ENCODE measurements at regions not wholly inside any gene's neighbourhood (a gene's known extent, or its start where the extent isn't known, plus 50 kb on each side); places are given as distances from the start of the nearest gene placed in this dataset.
"Not testable (repeated sequence)": the region's sequence is repeated elsewhere in the genome, so short reads cannot be mapped to it uniquely, and the experiment has no call there.

DNA sequence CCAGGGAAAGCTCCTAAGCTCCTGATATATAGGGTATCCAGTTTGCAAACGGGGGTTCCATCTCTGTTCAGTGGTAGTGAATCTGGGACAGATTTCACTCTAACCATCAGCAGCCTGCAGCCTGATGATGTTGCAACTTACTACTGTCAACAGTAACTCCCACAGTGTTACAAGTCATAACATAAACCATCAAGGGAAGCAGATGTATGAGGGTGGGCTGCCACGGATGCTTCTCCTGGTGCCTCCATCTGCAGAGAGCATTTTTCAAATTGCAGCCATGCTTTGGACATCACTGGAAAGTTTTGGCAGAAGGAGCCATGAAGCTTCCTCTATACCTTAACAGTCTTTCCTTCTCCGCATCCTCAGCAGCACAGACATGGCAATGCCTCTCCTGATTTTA is 234.5 kb downstream of the ANKRD36B start:
- no peak for TF ChIP-seq CTCF (IDR thresholded peaks at IDR 0.05; ENCODE audit: insufficient read depth, low read depth, low read length, missing control alignments)
- DNase-seq (ENCODE audit: low read depth) = no peak
- H3K4me3 ChIP-seq (ENCODE audit: low read depth, low read length) = no peak overlapping the region

DNA sequence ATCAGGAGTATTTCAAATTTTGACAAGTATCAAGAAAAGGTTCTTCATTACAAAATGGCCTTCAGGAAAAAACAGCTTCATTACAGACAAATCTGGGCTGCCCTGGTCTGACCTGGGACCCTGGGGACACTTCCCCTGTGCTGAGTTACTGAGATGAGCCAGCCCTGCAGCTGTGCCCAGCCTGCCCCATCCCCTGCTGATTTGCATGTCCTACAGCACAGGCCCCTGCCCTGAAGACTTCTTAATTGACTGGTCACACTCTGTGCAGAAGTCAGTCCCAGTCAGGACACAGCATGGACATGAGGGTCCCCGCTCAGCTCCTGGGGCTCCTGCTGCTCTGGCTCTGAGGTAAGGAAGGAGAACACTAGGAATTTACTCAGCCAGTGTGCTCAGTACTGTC is 235.1 kb downstream of the ANKRD36B start:
- H3K4me3 ChIP-seq (ENCODE audit: low read depth, low read length) = no peak overlapping the region
- TF ChIP-seq CTCF (IDR thresholded peaks at IDR 0.05; ENCODE audit: insufficient read depth, low read depth, low read length, missing control alignments) = no peak
- DNase-seq (ENCODE audit: low read depth) = no peak

DNA sequence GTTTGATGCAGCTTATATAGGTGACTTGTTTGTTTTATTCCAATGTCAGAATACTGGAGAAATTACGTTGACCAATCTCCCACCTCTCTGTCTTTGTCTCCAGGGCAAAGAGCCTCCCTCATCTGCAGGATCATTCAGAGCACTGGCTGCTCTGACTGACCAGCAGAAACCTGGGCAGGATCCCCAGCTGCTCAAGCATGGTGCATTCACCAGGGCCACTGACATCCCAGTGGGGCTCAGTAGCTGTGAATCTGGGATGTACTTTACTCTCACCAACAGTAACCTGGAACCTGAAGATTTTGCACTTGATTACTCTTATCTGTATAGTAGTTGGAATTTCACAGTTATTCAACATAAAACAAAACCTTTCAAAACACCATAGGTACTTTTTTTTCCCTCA is 235.9 kb downstream of the ANKRD36 start:
- TF ChIP-seq CTCF (IDR thresholded peaks at IDR 0.05; ENCODE audit: insufficient read depth, low read depth, low read length, missing control alignments) = no peak
- no peak overlapping the region for H3K4me3 ChIP-seq (ENCODE audit: low read depth, low read length)
- DNase-seq (ENCODE audit: low read depth) = no peak

- H3K4me3 ChIP-seq (ENCODE audit: low read depth, low read length) = no peak overlapping the region
- no peak for DNase-seq (ENCODE audit: low read depth)
- no peak for TF ChIP-seq CTCF (IDR thresholded peaks at IDR 0.05; ENCODE audit: insufficient read depth, low read depth, low read length, missing control alignments)
These were observed 235.3 kb downstream of the ANKRD36 start for GRCh38 chr2:97348265-97348664.

DNA sequence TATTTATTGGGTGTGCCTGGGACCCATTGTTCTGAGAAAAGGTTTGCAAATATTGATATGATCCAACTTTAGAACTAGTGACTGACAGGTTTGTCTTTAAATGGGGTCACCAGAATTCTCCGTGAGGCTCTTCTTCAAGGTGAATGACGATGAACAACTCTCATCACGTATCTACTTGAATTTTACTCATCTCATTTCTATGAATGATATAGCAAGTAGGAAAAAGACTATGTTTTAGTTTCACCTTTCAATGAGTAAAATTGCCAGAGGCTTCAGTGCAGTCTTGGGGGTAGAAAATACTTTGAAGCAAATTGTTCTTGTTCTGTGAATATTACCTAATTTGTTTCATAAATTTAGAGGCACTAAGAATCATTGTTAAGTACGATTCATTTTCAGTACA is 232.0 kb downstream of the ANKRD36 start:
- DNase-seq (ENCODE audit: low read depth); H3K4me3 ChIP-seq (ENCODE audit: low read depth, low read length): not testable (repeated sequence)

- H3K4me3 ChIP-seq (ENCODE audit: low read depth, low read length); DNase-seq (ENCODE audit: low read depth): not testable (repeated sequence)
These were observed 220.7 kb downstream of the ANKRD36 start for GRCh38 chr2:97333674-97334073.

DNA sequence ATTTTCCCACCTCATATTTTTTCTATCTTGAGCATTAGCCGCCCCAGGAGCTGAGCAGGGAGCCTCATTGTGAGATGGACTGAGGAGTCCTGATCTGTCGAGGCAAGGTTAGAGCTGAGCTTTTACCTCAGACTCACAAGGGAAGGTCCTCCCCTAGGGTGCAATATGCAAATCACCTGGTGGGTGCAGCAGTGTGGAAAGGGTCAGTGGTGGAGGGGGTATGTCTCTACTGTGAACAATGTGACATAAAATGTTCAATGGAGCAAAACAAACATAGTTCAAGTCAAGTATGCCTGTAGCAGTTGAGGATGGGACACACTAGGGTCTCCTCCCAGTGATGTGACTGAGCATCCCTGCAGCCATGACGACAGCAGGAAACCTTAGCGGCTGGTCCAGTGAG is 219.2 kb downstream of the ANKRD36 start:
- not testable (repeated sequence) for DNase-seq (ENCODE audit: low read depth); H3K4me3 ChIP-seq (ENCODE audit: low read depth, low read length)

DNA sequence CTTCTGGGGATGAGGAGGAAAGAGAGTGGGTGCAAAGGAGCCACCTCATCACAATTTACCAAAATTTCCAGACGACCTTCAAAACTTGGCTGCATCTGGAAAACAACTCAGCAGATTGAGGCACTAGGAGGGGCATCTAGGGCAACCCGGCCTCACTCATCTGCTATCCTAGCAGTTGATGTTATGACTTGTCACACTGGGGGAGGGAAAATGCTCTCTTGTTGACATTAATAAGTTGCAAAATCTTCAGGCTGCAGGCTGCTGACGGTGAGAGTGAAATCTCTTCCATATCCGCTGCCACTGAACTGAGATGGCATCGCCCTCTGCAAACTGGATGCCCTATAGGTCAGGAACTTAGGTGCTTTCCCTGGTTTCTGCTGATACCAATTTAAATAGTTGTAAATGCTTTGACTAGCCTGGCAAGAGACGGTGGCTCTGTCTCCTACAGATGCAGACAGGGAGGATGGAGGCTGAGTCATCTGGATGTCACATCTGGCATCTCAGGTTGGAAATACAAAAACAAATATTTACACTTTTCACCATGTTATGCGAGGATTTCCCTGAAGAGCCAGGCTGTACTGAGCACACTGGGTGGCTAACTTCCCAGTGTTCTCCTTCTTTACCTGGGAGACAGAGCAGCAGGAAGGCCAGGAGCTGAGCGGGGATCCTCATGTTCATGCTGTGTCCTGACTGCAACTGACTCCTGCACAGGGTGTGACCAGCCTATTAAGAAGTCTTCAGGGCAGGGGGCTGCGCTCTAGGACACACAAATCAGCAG is 209.2 kb downstream of the ANKRD36 start:
- not testable (repeated sequence) for H3K4me3 ChIP-seq (ENCODE audit: low read depth, low read length); DNase-seq (ENCODE audit: low read depth)

DNA sequence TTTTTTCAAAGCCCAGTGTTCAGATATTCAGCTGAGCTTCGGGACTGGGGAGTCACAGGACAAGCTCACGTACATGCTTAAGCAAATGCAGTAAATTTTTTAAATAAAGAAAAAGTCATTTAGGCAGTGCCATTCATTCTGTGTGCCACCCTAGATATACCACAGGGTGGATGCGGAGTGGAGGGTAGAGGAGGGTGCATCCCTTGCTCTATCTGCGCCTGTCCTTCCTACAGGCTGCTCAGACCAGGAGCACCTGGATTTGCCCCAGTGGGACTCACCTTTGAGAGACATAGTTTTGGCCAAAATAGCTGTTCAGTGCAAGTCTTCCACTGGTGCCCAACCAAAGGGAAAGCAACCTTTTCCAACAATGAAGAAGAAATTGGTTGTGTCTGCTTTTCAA is 202.4 kb downstream of the ANKRD36 start:
- not testable (repeated sequence) for DNase-seq (ENCODE audit: low read depth); H3K4me3 ChIP-seq (ENCODE audit: low read depth, low read length)

DNA sequence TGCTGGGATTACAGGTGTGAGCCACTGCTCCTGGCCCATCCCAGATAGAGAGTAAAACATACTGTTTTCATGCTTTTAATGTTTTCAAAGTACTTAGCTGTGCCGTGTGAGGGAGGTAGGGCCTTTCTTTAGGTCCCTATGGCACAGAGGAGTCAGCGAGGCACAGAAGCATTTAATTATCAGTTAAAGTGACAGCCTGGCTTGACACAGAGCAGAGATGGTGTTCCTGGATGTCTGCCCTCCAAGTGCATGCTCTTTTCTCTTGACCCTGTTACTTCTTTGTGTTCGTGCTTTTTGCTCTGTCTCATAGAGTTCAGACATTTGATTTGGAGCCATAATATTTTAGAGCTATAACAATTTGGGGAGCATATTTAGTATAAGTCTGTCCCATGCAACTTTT is 199.5 kb downstream of the ANKRD36 start:
- DNase-seq (ENCODE audit: low read depth); H3K4me3 ChIP-seq (ENCODE audit: low read depth, low read length): not testable (repeated sequence)

GRCh38 chr2:97305426-97305825 is 192.5 kb downstream of the ANKRD36 start:
- not testable (repeated sequence) for H3K4me3 ChIP-seq (ENCODE audit: low read depth, low read length); DNase-seq (ENCODE audit: low read depth)

GRCh38 chr2:97302881-97303280 is 189.9 kb downstream of the ANKRD36 start:
- not testable (repeated sequence) for H3K4me3 ChIP-seq (ENCODE audit: low read depth, low read length); DNase-seq (ENCODE audit: low read depth)

DNA sequence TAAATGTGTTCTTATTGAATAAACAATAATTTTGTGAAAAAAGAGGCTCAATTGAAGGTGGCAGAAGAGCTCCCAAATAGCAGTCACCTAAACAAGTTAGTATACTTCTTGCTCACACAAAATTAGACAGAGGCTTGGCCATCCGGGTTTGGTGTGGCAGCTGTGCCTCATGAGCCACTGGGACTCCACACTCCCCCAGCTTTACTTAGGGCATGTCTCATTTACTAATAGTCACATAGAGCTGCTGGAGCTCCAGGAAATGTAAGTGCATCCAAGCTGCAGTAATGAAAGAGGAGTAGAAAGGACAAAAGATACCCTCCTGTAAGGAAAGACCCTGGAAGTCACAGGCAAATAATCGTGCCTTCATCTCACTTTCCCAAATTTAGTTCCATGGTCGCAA is 188.8 kb downstream of the ANKRD36 start:
- not testable (repeated sequence) for DNase-seq (ENCODE audit: low read depth); H3K4me3 ChIP-seq (ENCODE audit: low read depth, low read length)
